ENCODE measurements at regions not wholly inside any gene's neighbourhood (a gene's known extent, or its start where the extent isn't known, plus 50 kb on each side); places are given as distances from the start of the nearest gene placed in this dataset.

DNA sequence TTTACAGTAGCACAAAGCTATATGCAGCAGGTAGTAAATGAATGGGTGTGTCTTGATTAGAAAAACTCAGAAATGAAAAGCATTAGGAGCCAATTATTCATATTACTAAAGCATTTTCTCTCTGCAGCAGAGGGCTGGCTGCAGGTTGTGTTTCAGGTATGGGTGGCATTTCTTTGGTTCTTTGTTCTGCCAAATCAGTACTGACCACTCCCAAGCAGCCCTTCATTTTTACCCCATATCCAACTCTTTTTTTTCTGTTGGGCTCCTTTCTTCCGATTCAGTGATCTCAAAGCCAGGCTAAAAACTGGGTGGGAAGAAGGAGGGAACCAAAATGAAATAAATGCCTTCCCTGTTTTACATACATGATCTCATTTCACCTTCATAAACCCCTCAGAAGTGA lies 162.3 kb downstream of the SPRY1 start:
- no peaks in the 10 kb centered on the region for H3K9me3 Mint-ChIP-seq
- H3K4me1 Mint-ChIP-seq, result peaks cover 6 to 18% of the 10 kb centered on the region in 2 donors
- H3K27me3 Mint-ChIP-seq, result peaks cover 0 to 14% of the 10 kb centered on the region in 2 donors
- no peak overlapping the region for H3K4me3 Mint-ChIP-seq
- no peak for DNase-seq
- no peaks in the 10 kb centered on the region for H3K36me3 Mint-ChIP-seq
- H3K27ac Mint-ChIP-seq, result no peak overlapping the region
- ATAC-seq (replicated peaks), result no peak

DNA sequence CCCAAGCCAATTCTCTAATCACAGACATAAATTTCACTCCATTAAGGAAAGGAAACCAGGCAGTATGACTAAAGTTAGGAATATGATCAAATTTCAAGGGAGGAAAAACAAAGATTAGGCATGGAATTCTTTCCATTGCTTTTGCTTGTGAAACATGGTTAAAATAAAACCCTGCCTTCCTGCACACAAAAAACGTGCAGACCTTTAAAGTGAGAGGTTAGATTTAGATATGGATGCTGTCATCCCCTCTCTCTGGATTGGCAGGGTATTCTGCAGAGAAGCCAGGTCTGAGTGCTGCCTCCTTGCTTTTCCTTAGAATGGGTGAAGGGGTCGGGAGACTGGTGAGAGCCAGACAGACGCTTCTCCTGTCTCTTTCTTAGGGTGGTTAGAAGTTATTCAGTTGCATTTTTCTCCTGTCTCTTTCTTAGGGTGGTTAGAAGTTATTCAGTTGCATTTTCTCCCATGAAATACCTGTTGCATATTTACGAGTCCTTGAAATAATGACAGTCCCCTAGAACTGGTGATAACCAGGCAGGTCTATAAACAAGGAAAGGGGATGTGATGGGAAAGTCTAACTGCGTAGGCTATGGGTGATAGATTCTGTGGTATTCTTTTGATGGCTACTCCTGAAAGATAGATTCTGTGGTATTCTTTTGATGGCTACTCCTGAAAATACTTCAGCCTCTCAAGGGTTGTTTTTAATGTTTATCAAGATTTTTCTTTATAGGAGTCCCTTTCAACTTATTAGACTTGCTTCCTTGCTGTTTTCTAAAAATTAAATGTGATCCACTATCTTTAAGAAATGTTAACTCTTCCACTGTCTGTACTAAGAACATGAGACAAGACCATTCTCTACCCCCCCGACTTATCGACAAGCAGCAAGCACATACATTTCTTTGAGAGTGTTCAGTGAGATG lies 163.6 kb downstream of the SPRY1 start:
- Mint-ChIP-seq H3K27me3 (peaks cover 0 to 14% of the 10 kb centered on the region in 2 donors), H3K4me1 (peaks cover 5 to 13% of the 10 kb centered on the region in 2 donors), H3K9me3 (no peaks in the 10 kb centered on the region), H3K4me3 (no peak overlapping the region), H3K27ac (no peak overlapping the region), H3K36me3 (no peaks in the 10 kb centered on the region)
- ATAC-seq (replicated peaks), result no peak
- no peak for DNase-seq

DNA sequence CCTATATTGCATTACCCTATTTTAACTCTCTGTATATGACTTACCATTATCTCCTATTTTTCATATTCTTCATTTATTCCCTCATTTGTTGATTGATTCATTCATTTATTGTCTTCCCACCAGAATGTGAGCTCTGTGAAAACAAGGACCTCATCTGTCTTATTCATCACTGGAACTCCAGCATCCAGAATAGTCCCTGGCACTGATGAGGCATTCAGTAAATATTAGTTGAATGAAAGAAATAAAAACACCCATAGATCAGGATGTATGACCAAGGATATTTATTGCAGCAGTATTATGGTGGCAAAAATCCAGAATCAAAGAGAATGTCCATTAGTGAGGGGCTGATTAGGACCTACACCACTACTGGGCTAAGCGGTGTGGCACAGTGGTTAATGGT lies 164.9 kb downstream of the SPRY1 start:
- Mint-ChIP-seq H3K27me3 (peaks cover 0 to 3% of the 10 kb centered on the region in 2 donors), H3K4me3 (no peak overlapping the region), H3K9me3 (peaks cover 0 to under 1% of the 10 kb centered on the region in 2 donors), H3K4me1 (peaks cover 3 to 7% of the 10 kb centered on the region in 2 donors), H3K27ac (no peak overlapping the region), H3K36me3 (no peaks in the 10 kb centered on the region)
- no peak for ATAC-seq (replicated peaks)
- no peak for DNase-seq

DNA sequence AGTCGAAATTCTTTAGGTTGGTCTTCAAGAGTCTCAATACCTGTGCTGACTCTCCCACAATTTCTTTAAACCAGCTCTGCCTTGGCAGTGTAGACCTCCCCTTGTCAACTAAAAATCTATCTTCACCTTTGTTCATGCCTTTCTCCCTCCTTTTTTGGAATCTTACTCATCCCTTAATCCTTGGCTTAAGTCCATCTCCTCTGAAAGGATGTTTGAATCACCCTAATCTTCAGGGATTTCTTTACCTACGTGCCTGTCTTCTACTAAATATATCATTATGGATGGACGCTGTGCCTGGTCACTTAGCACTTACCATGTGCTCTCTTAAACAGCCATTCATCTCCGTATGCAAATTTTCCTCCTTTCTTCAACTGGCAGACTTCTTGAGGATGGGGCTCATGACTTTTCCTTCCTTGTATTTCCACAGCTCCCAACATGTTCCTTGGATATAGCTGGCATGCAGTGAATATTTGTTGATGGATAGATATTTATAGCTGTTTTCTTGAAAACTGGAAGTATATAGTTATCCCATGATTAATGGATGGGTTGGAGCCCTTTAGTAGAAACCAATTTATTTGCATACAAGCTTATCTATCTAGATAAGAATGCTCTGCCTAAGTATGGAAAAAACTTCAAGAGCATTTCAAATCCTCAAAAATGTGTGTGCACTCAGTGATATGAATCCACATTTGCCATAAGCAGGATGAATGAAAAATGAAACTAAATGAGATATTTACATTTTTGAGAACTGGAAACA lies 166.6 kb downstream of the SPRY1 start:
- Mint-ChIP-seq H3K4me1 (peaks cover 7 to 12% of the 10 kb centered on the region in 2 donors), H3K4me3 (no peak overlapping the region), H3K27ac (no peak overlapping the region)

DNA sequence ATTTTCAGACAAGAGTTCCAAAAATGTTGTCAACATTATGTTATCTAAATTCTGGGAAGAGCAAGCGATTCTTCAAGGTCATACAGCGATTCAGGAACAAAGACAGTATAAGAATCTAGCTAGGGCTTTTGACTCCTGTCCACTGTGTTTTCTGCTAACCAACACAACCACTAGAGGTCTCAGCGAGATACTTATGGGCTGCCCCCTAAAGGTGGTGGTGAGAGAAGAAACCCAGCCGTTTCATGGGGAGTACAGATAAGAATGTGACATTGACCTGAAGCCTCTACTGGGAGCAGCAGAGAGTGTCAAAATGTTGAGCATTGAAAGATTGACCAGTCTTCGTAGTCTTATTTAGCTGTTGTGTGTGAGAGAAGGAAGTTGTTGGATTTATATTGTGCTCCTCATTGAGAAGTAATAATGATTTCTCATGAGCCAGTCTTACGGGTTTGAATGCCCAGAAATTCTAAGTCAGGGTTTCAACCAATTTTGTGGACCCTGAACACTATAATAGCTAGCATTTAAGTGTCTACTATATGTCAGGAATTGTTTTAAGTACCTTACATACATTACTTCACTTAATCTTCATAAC lies 168.3 kb downstream of the SPRY1 start:
- no peak overlapping the region for H3K27ac Mint-ChIP-seq
- H3K36me3 Mint-ChIP-seq, result peaks cover 0 to 6% of the 10 kb centered on the region in 2 donors
- H3K9me3 Mint-ChIP-seq, result peaks cover 5 to 7% of the 10 kb centered on the region in 2 donors
- no peaks in the 10 kb centered on the region for H3K27me3 Mint-ChIP-seq
- DNase-seq, result peak; percentile 60
- peaks cover 7 to 12% of the 10 kb centered on the region in 2 donors for H3K4me1 Mint-ChIP-seq
- H3K4me3 Mint-ChIP-seq, result no peak overlapping the region
- ATAC-seq (replicated peaks), result peak; percentile 100

More for the DNA sequence above, 166.6 kb downstream of the SPRY1 start:
- Mint-ChIP-seq H3K27me3 (no peaks in the 10 kb centered on the region), H3K9me3 (peaks cover 5 to 7% of the 10 kb centered on the region in 2 donors), H3K36me3 (peaks cover 0 to 6% of the 10 kb centered on the region in 2 donors)
- DNase-seq (no peak), ATAC-seq (replicated peaks) (no peak)

DNA sequence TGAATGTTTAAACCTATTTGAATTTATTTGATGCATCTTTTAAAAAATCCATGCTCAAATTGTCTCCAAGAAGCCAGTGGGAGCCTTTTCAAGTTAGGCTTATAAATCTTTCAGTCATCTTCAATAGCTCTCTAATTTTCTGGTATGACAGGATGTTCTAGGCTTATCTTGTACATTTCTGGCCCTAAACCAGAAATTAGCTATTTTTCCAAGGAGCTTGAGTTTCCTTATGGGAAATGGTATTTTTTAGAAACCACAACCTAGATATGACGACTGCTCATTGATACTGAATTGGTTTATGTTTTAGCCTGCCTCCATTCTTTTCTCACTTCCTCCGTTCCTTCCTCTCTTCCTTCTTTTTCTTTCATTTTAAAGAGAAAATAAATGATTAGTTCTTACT lies 172.3 kb downstream of the SPRY1 start:
- Mint-ChIP-seq H3K4me1 (peaks cover 7 to 12% of the 10 kb centered on the region in 2 donors), H3K36me3 (peaks cover 0 to 6% of the 10 kb centered on the region in 2 donors), H3K4me3 (no peak overlapping the region), H3K27me3 (no peaks in the 10 kb centered on the region), H3K27ac (no peak overlapping the region), H3K9me3 (peaks cover 5 to 7% of the 10 kb centered on the region in 2 donors)
- DNase-seq (no peak), ATAC-seq (replicated peaks) (no peak)

DNA sequence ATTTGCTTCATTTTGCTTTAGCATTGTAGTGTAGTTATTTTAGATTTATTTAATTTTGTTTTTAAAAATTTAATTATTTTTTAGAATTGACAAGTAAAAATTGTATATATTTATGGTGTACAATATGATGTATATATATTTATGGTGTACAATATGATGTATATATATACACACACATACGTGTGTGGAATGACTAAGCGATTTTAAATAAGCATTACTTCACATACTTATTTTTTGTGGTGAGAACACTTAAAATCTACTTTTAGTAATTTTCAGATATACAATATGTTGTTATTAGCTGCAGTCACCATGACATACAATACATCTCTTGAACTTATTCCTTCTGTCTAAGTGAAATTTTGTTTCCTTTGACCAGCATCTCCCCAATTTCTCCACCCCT lies 172.9 kb downstream of the SPRY1 start:
- Mint-ChIP-seq H3K27ac (no peak overlapping the region), H3K36me3 (peaks cover 0 to 6% of the 10 kb centered on the region in 2 donors), H3K9me3 (peaks cover 5 to 7% of the 10 kb centered on the region in 2 donors), H3K4me1 (peaks cover 7 to 12% of the 10 kb centered on the region in 2 donors), H3K27me3 (no peaks in the 10 kb centered on the region), H3K4me3 (no peak overlapping the region)
- DNase-seq, result no peak
- ATAC-seq (replicated peaks), result no peak

DNA sequence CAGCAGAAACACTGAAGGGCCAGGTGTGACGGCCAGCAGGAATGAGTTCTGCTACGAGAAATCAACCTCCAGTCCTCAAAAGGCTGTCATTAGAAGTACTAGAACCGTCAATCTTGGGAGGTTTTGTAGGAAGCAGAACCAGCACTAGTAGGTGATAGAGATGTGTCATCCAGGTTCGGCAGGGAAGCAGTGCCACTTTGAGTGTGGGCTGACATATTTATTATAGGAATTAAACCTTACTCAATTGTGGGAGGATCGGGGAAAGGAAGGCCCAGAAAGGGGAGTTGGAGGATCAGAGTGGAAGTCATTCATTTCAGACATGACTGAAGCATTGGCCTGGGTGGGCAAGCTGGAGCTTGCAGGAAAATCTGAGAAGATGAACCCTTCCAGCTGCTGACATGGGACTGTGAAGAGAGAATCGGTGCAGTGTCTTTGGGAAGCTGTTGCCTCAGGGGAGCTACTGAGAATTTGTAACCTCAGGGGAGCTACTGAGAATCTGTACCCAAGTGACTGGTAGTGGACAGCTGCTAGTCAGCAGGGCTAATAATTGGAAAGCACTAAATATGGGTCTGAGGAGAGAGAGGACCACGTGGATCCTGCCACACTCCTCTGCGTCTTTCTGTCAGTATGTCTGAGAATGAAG lies 177.4 kb downstream of the SPRY1 start:
- H3K27me3 Mint-ChIP-seq, result peaks cover 0 to 3% of the 10 kb centered on the region in 2 donors
- ATAC-seq (replicated peaks), result no peak
- H3K4me1 Mint-ChIP-seq, result peaks cover 1 to 5% of the 10 kb centered on the region in 2 donors
- peaks cover 0 to 1% of the 10 kb centered on the region in 2 donors for H3K36me3 Mint-ChIP-seq
- no peak overlapping the region for H3K4me3 Mint-ChIP-seq
- no peaks in the 10 kb centered on the region for H3K9me3 Mint-ChIP-seq
- no peak for DNase-seq
- H3K27ac Mint-ChIP-seq, result no peak overlapping the region

DNA sequence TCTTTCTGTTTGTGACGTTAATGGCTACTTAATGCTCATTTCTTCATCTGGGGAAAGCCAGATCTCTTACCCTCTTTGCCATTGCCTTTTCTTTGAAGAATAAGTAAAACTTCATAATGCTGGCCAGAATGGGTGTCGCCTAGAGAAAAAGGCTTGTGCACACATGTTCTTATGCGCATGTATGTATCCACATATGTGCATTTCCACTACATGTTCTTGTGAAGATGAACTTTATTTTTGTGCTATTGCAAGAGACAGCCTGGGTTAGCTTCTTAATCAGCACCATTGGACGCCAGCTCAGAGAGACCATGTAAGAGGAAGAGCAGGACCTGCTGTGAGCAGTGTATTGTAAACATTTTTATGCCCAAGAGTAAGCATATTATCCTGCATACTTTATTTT lies 178.7 kb downstream of the SPRY1 start:
- DNase-seq (no peak), ATAC-seq (replicated peaks) (no peak)
- H3K4me3 Mint-ChIP-seq, result no peak overlapping the region
- H3K36me3 Mint-ChIP-seq, result peaks cover under 1 to 1% of the 10 kb centered on the region in 2 donors
- H3K27ac Mint-ChIP-seq, result no peak overlapping the region
- H3K9me3 Mint-ChIP-seq, result peaks cover 0 to 1% of the 10 kb centered on the region in 2 donors
- H3K4me1 Mint-ChIP-seq, result peaks cover 1 to 5% of the 10 kb centered on the region in 2 donors
- H3K27me3 Mint-ChIP-seq, result peaks cover 0 to 6% of the 10 kb centered on the region in 2 donors

DNA sequence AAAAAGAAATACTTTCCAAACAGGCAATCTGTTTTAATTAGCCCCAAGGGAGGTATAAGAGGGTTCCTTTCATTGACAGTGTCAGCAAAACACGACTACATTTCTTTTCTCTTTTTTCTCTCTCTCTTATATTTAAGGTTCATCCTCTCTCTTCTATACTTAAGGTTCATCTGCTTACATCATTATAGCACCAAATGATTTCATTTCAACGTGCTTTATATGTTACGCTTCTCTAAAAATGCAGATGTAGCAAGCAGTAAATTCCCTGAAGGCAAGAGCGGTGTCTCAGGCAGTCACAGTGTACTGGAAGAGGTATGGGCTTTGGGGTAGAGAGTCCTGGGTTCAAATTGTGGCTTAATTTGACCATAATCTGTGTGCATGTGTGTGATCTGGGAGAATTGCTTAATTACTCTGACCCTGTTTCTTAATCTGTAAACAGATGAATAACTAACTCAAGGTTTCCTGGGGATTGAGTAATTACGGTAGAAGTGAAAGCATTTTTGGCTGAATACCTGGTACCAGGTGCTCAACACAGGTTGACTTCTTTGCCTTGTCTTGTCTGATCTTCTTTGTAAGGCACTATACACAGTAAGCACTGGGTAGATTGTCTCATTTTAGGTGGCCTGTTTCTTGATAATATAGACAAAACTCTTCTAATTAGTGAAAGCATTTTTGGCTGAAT lies 180.8 kb downstream of the SPRY1 start:
- H3K27ac Mint-ChIP-seq, result no peak overlapping the region
- peaks cover 10 to 19% of the 10 kb centered on the region in 2 donors for H3K9me3 Mint-ChIP-seq
- peaks cover 1 to 5% of the 10 kb centered on the region in 2 donors for H3K4me1 Mint-ChIP-seq
- no peak overlapping the region for H3K4me3 Mint-ChIP-seq
- peaks cover 10 to 14% of the 10 kb centered on the region in 2 donors for H3K36me3 Mint-ChIP-seq
- DNase-seq (no peak), ATAC-seq (replicated peaks) (no peak)
- H3K27me3 Mint-ChIP-seq, result peaks cover 0 to 6% of the 10 kb centered on the region in 2 donors

DNA sequence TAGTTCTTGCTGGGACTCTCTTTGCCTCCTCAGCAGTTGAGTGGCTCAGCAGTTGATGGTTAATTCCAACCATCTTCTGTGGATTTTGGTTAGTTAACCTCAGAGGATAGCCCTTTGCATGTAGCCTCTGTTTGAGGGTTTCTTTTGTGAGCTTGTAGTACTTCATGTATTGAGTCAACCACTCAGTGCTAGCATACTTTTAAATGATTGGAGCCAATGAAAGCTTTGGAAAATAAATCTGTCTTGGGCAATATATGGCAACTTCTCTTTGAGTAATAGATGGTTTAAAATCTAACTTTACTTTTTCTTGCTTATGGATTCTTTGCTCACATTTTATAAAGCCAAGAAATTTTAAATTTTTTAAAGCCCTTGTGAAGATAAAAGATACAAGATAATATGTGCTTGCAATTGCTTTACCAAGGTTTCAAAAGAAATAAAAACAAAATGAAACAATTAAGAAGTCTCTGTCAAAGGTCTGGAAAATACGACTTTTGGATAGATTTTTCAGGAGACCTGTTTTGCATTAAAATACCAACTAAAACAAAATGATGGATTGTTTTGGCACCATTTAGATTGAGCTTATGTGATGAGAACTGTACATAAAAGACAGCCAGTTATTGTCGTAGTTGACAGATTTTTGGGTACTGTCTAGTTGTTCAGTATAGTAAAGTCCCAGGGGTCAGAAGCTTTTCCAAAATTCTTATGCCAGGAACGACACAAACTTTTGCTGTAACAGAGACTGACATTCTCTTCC lies 181.9 kb downstream of the SPRY1 start:
- Mint-ChIP-seq H3K9me3 (peaks cover 10 to 19% of the 10 kb centered on the region in 2 donors), H3K27me3 (peaks cover 0 to 6% of the 10 kb centered on the region in 2 donors), H3K4me3 (no peak overlapping the region), H3K4me1 (peaks cover 1 to 5% of the 10 kb centered on the region in 2 donors), H3K27ac (no peak overlapping the region), H3K36me3 (peaks cover 10 to 14% of the 10 kb centered on the region in 2 donors)
- no peak for DNase-seq
- no peak for ATAC-seq (replicated peaks)

DNA sequence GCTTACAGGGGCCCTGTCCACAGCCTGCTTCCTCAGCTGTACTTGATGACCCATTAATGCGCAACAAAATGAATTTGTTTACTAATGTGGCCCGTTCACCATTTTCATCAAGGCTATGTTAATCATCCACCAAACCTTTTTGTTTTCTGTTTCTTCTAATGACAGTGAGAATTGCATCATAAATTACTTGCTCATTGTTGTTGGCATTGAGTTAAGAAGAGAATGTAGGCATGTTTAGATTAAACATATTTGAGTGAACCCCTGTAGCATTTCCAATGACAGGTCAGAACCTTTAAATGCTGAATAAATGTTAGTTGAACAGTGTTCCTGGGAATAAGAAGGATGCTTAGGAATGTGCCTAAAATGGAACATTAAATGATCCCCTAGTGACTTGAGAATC lies 183.4 kb downstream of the SPRY1 start:
- Mint-ChIP-seq H3K4me1 (peaks cover 1 to 6% of the 10 kb centered on the region in 2 donors), H3K36me3 (peaks cover 10 to 14% of the 10 kb centered on the region in 2 donors), H3K4me3 (no peak overlapping the region), H3K27ac (no peak overlapping the region), H3K27me3 (peaks cover 0 to 6% of the 10 kb centered on the region in 2 donors), H3K9me3 (peaks cover 10 to 19% of the 10 kb centered on the region in 2 donors)
- no peak for DNase-seq
- no peak for ATAC-seq (replicated peaks)
